GM12891 (cell line): ENCODE measurements at regions not wholly inside any gene's neighbourhood (a gene's known extent, or its start where the extent isn't known, plus 50 kb on each side); places are given as distances from the start of the nearest gene placed in this dataset.

Experiments
- POLR2A ChIP-seq: IDR thresholded peaks from 2 replicates; pipeline ENCODE4 v1.6.1; 2011; ENCODE audit warnings: low read depth, low read length, control low read depth
- TAF1 ChIP-seq: IDR thresholded peaks from 2 replicates; pipeline ENCODE4 v1.6.1; 2011; ENCODE audit warnings: low read depth, low read length, control low read depth

- TF ChIP-seq POLR2A (no peak), TAF1 (no peak)
These were observed 133.2 kb upstream of the GULP1 start for GRCh38 chr2:188158337-188159100.
